OCI-LY1 (cell line): ENCODE measurements at regions not wholly inside any gene's neighbourhood (a gene's known extent, or its start where the extent isn't known, plus 50 kb on each side); places are given as distances from the start of the nearest gene placed in this dataset.

Experiments
- CTCF ChIP-seq: fragments of 200-600 bp; sonication (generic), shearing (Covaris generic); IDR thresholded peaks from 2 replicates; pipeline ENCODE4 v1.5.1; 2017; ENCODE audit warnings: mild to moderate bottlenecking, antibody characterized with exemption, low read length, moderate library complexity, mixed read lengths
- EZH2 ChIP-seq: fragments of 200-600 bp; sonication (generic), shearing (Covaris generic); IDR thresholded peaks from 2 replicates; pipeline ENCODE4 v1.8.0; 2017; ENCODE audit warnings: borderline replicate concordance, mixed run types, mild to moderate bottlenecking, antibody characterized with exemption, low read length, moderate library complexity, mixed read lengths

- TF ChIP-seq EZH2 (no peak), CTCF (no peak)
These were observed 71.5 kb upstream of the IFNGR1 start for GRCh38 chr6:137290601-137291261.
